Adrenal gland (tissue), 5 donors: ENCODE measurements at regions not wholly inside any gene's neighbourhood (a gene's known extent, or its start where the extent isn't known, plus 50 kb on each side); places are given as distances from the start of the nearest gene placed in this dataset.

ENCODE experiments used
- POLR2A ChIP-seq, 2 donors: fragments of 450-650 bp; IDR thresholded peaks; one replicate each; pipeline ENCODE4 v1.6.1; 2017; ENCODE audit warnings: antibody characterized with exemption in 2 of 2, mild to moderate bottlenecking in 2 of 2, moderate library complexity in 1 of 2
- TF ChIP-seq, protein P1 (sequence below), 6 experiments: fragments of 450-650 bp in 4 of 6; fragments of 200-600 bp in 2 of 6; sonication (generic) in 1 of 6; IDR thresholded peaks; 1 replicate in 5 of 6; 2 replicates in 1 of 6; pipeline versions ENCODE4 v1.5.1 to v1.8.0; 2016 to 2021; ENCODE audit warnings: antibody characterized with exemption in 6 of 6, mild to moderate bottlenecking in 2 of 6, moderate library complexity in 1 of 6
- donor health status: DM: no; HTN: no; CAD: no.

DNA sequence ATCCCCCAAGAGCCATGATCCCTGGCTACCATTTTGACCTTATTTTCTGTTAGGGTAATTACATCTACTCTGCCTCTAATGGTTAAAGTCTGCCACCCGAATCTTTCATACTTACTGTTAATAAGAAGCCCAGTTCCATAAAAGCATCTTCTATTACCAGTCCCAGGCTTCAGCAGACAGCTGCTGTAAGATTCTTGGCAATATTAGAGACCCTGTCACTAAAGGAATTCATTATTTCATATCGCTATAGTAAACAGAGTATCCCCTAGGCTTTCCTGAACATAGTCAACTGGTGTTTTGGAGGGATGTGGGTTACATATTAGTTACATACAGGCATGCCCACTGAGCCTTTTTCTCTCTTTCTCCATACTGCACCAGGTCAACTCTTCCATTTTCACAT is 608.7 kb upstream of the SEMA6A start:
- TF ChIP-seq, protein P1, sequence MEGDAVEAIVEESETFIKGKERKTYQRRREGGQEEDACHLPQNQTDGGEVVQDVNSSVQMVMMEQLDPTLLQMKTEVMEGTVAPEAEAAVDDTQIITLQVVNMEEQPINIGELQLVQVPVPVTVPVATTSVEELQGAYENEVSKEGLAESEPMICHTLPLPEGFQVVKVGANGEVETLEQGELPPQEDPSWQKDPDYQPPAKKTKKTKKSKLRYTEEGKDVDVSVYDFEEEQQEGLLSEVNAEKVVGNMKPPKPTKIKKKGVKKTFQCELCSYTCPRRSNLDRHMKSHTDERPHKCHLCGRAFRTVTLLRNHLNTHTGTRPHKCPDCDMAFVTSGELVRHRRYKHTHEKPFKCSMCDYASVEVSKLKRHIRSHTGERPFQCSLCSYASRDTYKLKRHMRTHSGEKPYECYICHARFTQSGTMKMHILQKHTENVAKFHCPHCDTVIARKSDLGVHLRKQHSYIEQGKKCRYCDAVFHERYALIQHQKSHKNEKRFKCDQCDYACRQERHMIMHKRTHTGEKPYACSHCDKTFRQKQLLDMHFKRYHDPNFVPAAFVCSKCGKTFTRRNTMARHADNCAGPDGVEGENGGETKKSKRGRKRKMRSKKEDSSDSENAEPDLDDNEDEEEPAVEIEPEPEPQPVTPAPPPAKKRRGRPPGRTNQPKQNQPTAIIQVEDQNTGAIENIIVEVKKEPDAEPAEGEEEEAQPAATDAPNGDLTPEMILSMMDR (IDR thresholded peaks at IDR 0.05), result no peak
- no peak for TF ChIP-seq POLR2A (IDR thresholded peaks at IDR 0.05)
